ENCODE measurements at regions not wholly inside any gene's neighbourhood (a gene's known extent, or its start where the extent isn't known, plus 50 kb on each side); places are given as distances from the start of the nearest gene placed in this dataset.

- no peak for TF ChIP-seq CTCF (IDR thresholded peaks at IDR 0.05)
- TF ChIP-seq POLR2A (IDR thresholded peaks at IDR 0.05), result peak in 1 of 2 donors; percentile 58
These were observed 215.4 kb downstream of the HDGFL1 start for GRCh38 chr6:22784601-22785410.

All from thyroid gland (tissue), 4 donors.